ENCODE measurements at regions not wholly inside any gene's neighbourhood (a gene's known extent, or its start where the extent isn't known, plus 50 kb on each side); places are given as distances from the start of the nearest gene placed in this dataset.

DNA sequence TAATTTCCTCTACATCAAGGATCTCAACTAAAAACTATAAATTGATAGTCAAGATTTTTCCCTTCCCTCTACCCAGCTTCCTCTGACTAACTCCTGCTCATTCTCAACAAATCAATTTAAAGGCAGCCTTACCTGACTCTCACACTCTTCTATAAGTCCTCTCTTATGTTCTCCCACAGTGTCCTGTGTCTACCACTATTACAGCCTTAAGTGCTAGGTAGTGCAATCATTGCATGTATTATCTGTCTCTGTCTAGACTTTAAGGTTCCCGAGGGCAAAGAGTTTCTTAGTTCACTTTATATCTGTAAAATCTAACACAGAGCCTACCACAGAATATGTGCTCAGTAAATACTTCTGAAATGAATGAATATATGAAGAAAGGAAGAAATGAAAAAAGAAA, 123.7 kb downstream of the BTC start:
- H3K4me1 ChIP-seq = no peaks in the 10 kb centered on the region
- TF ChIP-seq, protein P1, sequence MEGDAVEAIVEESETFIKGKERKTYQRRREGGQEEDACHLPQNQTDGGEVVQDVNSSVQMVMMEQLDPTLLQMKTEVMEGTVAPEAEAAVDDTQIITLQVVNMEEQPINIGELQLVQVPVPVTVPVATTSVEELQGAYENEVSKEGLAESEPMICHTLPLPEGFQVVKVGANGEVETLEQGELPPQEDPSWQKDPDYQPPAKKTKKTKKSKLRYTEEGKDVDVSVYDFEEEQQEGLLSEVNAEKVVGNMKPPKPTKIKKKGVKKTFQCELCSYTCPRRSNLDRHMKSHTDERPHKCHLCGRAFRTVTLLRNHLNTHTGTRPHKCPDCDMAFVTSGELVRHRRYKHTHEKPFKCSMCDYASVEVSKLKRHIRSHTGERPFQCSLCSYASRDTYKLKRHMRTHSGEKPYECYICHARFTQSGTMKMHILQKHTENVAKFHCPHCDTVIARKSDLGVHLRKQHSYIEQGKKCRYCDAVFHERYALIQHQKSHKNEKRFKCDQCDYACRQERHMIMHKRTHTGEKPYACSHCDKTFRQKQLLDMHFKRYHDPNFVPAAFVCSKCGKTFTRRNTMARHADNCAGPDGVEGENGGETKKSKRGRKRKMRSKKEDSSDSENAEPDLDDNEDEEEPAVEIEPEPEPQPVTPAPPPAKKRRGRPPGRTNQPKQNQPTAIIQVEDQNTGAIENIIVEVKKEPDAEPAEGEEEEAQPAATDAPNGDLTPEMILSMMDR (IDR thresholded peaks at IDR 0.05) = no peak
- no peaks in the 10 kb centered on the region for H3K36me3 ChIP-seq
- intact Hi-C loops (cut with DNase I) = loop anchor here (2.0 to 5.0 kb wide), 2 partner anchors 138 to 294 kb away; no protein-coding TSS in a partner anchor
- no peak overlapping the region for H3K4me3 ChIP-seq
- no peaks in the 10 kb centered on the region for H3K27me3 ChIP-seq
- no peaks in the 10 kb centered on the region for H3K9me3 ChIP-seq
- no peak for DNase-seq (ENCODE audit: low spot score in 2 of 2)
- H3K27ac ChIP-seq = no peak overlapping the region

DNA sequence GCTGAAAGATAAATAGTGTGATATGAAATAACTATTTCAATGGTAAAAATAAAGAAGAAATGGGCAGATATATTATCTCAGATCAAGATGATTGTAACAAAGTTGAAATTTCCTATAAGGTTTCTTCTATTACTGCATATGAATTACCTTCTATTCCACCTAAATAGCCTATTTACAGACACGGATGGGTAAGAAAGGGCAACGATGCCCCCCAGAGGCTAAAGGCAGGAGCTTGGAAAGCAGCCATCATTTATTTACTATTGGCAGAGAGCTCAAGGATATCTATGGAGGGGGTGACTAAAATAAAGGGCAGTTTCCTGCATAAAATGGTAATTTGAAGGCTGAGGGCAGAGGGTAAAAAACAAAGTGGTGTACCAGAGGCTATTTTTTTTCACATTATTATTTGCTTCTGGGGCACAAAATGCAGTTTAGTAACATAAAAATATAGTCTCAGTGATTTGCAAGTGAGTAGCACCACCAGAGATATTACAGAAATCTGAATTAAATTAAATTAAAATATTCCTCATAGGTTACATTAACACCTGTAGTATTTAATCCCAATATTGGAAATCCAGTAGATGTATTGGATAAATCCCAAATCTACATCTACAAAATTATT, 123.1 kb downstream of the BTC start:
- Histone ChIP-seq H3K27ac (no peak overlapping the region), H3K4me3 (no peak overlapping the region), H3K4me1 (no peaks in the 10 kb centered on the region), H3K36me3 (no peaks in the 10 kb centered on the region), H3K27me3 (no peaks in the 10 kb centered on the region), H3K9me3 (no peaks in the 10 kb centered on the region)
- TF ChIP-seq, protein P1 (IDR thresholded peaks at IDR 0.05) = peak in 2 of 3 experiments; percentile 23 to 47
- DNase-seq (ENCODE audit: low spot score in 2 of 2) = no peak
- intact Hi-C loops (cut with DNase I) = loop anchor here (2.0 to 5.0 kb wide), 2 partner anchors 139 to 294 kb away; no protein-coding TSS in a partner anchor

DNA sequence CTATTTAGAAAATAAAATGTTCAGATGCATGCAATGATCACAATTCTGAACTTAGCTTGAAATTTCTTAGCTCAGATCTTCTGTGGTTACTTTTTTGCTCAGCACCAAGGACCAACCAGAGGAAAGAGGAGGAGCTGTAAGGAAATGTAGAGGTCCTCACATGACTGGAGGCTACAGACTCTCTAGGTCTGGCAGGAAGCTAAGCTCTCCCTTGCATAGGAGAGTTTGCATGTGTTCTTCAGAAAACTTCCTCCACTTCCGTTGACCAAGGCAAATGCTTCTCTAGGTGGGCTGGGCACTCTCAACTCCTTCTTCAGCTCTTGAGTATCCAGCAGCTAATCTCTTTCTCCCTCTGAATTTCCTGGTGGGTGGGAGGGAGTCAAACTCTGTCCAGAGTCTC, 119.6 kb downstream of the BTC start:
- intact Hi-C loops (cut with DNase I) = loop anchor here (5.0 kb wide), 1 partner anchor 142 kb away; no protein-coding TSS in a partner anchor

DNA sequence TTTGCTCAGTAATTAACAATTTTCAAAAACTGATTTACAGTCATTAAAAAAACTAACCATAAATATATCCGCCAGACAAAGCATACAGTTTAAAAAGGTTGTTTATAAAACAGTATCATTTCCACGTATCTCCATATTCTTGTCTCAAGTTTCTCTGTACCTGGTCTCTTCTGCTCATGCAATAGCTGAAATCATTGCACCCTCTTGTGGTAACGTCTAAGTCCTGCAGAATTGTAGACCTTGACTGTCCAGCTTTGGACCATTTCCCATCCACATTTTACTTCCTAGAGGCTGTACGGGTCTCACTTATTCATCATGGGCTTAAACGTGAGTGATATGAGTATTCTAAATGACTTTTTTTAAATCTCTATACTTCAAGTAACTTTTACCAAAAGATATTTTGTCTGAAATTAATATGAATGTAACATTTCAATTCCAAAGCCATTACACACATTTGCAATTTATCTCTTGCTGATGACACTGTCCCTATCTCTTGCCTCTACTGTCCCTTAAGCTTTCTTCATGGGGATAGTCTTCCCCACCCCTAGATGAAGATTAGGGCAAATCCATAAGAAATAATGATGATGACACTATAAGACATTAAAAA, 118.5 kb downstream of the BTC start:
- TF ChIP-seq, protein P1 (IDR thresholded peaks at IDR 0.05) = peak; percentile 46 to 74 (median 65)
- DNase-seq (ENCODE audit: low spot score in 2 of 2) = no peak
- Histone ChIP-seq H3K36me3 (no peaks in the 10 kb centered on the region), H3K27ac (no peak overlapping the region), H3K27me3 (no peaks in the 10 kb centered on the region), H3K9me3 (no peaks in the 10 kb centered on the region), H3K4me1 (no peaks in the 10 kb centered on the region), H3K4me3 (no peak overlapping the region)
- intact Hi-C loops (cut with DNase I) = no loop called here

More for the DNA sequence above, 119.6 kb downstream of the BTC start:
- Histone ChIP-seq H3K9me3 (no peaks in the 10 kb centered on the region), H3K36me3 (no peaks in the 10 kb centered on the region), H3K27me3 (no peaks in the 10 kb centered on the region), H3K4me1 (no peaks in the 10 kb centered on the region), H3K27ac (no peak overlapping the region), H3K4me3 (no peak overlapping the region)
- TF ChIP-seq, protein P1 (IDR thresholded peaks at IDR 0.05) = no peak
- DNase-seq (ENCODE audit: low spot score in 2 of 2) = no peak

DNA sequence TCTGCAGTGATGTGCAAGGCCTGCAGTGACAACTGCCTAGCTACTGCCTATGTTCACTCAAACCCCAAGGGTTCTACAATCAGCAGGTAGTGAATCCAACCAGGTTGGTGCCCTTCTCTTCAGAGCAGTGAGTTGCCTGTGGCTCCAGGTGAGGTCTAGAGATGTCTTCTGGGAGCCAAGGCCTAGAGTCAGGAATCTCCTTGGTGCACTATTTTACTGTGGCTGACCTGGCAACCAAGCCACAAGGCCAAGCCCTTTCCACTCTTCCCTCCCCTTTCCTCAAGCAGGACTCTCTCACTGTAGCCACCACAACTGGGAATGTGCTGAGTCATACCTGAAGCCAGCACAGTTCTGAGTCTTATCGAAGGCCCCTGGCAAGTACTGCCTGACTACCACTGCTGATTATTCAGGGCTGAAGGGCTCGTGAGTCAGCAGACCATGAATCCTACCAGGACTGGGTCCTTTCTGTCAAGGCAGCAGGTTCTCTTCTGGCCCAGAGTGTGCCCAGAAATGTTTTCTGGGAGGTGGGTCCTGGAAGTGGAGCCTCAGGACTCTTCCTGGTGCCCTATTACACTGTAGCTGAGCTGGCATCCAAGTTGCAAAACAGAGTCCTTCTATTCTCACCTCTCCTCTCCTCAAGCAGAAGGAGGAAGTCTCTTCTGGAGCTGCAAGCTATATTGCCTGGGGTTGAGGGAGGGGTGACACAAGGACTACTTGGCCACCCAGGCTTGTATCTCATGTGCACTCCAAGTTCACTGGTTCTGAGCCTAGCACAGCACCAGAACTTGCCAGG, 111.6 kb downstream of the BTC start:
- TF ChIP-seq, protein P1 (IDR thresholded peaks at IDR 0.05) = no peak
- H3K27ac ChIP-seq = peak overlapping the region in 1 of 2 donors; percentile 47
- intact Hi-C loops (cut with DNase I) = loop anchor here (5.0 kb wide), 1 partner anchor 110 kb away; the partner anchor contains the start of gene BTC
- H3K9me3 ChIP-seq = no peaks in the 10 kb centered on the region
- peaks cover 4 to 20% of the 10 kb centered on the region in 2 donors for H3K4me1 ChIP-seq
- no peaks in the 10 kb centered on the region for H3K36me3 ChIP-seq
- no peak overlapping the region for H3K4me3 ChIP-seq
- H3K27me3 ChIP-seq = no peaks in the 10 kb centered on the region
- DNase-seq (ENCODE audit: low spot score in 2 of 2) = peak; percentile 27 to 74
